ENCODE measurements at regions not wholly inside any gene's neighbourhood (a gene's known extent, or its start where the extent isn't known, plus 50 kb on each side); places are given as distances from the start of the nearest gene placed in this dataset.

- H3K4me1 ChIP-seq (ENCODE audit: control insufficient read depth, low read length), result no peaks in the 10 kb centered on the region
- no peak overlapping the region for H3K4me3 ChIP-seq (ENCODE audit: low read length)
- no peaks in the 10 kb centered on the region for H3K36me3 ChIP-seq (ENCODE audit: control insufficient read depth, low read length)
- no peaks in the 10 kb centered on the region for H4K20me1 ChIP-seq (ENCODE audit: control insufficient read depth, insufficient read depth, low read depth, low read length)
- no peak for TF ChIP-seq EZH2phosphoT487 (IDR thresholded peaks at IDR 0.05; ENCODE audit: borderline replicate concordance, low read length)
- TF ChIP-seq CTCF (IDR thresholded peaks at IDR 0.05; ENCODE audit: low read depth, low read length, poor library complexity, severe bottlenecking), result no peak
- H3K79me2 ChIP-seq (ENCODE audit: control insufficient read depth, low read length), result no peaks in the 10 kb centered on the region
- H3K4me2 ChIP-seq (ENCODE audit: low read length), result no peak overlapping the region
- no peaks in the 10 kb centered on the region for H3F3A ChIP-seq (ENCODE audit: control insufficient read depth, insufficient read depth)
- no peaks in the 10 kb centered on the region for H3K9me3 ChIP-seq (ENCODE audit: control insufficient read depth, insufficient read depth, low read length)
- no peak overlapping the region for H3K27ac ChIP-seq (ENCODE audit: low read depth, low read length)
- H3K9me2 ChIP-seq (replicated peaks; ENCODE audit: control insufficient read depth, low read length), result no peaks in the 10 kb centered on the region
- H3K27me3 ChIP-seq (ENCODE audit: control insufficient read depth, low read length), result peaks cover under 1% of the 10 kb centered on the region
Measured at GRCh38 chr4:41880840-41881831, 54.1 kb upstream of the TMEM33 start.

- H3K79me2 ChIP-seq (ENCODE audit: control insufficient read depth, low read length), result no peaks in the 10 kb centered on the region
- no peaks in the 10 kb centered on the region for H4K20me1 ChIP-seq (ENCODE audit: control insufficient read depth, insufficient read depth, low read depth, low read length)
- no peak overlapping the region for H3K27ac ChIP-seq (ENCODE audit: low read depth, low read length)
- H3K36me3 ChIP-seq (ENCODE audit: control insufficient read depth, low read length), result no peaks in the 10 kb centered on the region
- H3F3A ChIP-seq (ENCODE audit: control insufficient read depth, insufficient read depth), result no peaks in the 10 kb centered on the region
- TF ChIP-seq CTCF (IDR thresholded peaks at IDR 0.05; ENCODE audit: low read depth, low read length, poor library complexity, severe bottlenecking) (no peak), EZH2phosphoT487 (IDR thresholded peaks at IDR 0.05; ENCODE audit: borderline replicate concordance, low read length) (no peak)
- peaks cover 8% of the 10 kb centered on the region for H3K27me3 ChIP-seq (ENCODE audit: control insufficient read depth, low read length)
- H3K9me2 ChIP-seq (replicated peaks; ENCODE audit: control insufficient read depth, low read length), result no peaks in the 10 kb centered on the region
- no peak overlapping the region for H3K4me2 ChIP-seq (ENCODE audit: low read length)
- no peaks in the 10 kb centered on the region for H3K9me3 ChIP-seq (ENCODE audit: control insufficient read depth, insufficient read depth, low read length)
- H3K4me3 ChIP-seq (ENCODE audit: low read length), result no peak overlapping the region
- no peaks in the 10 kb centered on the region for H3K4me1 ChIP-seq (ENCODE audit: control insufficient read depth, low read length)
Measured at GRCh38 chr4:41880022-41880837, 55.0 kb upstream of the TMEM33 start.

GRCh38 chr4:41879552-41879951 lies 55.7 kb upstream of the TMEM33 start:
- Histone ChIP-seq H3K79me2 (ENCODE audit: control insufficient read depth, low read length) (no peaks in the 10 kb centered on the region), H3K4me2 (ENCODE audit: low read length) (no peak overlapping the region), H3K9me2 (replicated peaks; ENCODE audit: control insufficient read depth, low read length) (no peaks in the 10 kb centered on the region), H3K9me3 (ENCODE audit: control insufficient read depth, insufficient read depth, low read length) (no peaks in the 10 kb centered on the region), H4K20me1 (ENCODE audit: control insufficient read depth, insufficient read depth, low read depth, low read length) (no peaks in the 10 kb centered on the region), H3K27ac (ENCODE audit: low read depth, low read length) (no peak overlapping the region), H3K27me3 (ENCODE audit: control insufficient read depth, low read length) (peaks cover 8% of the 10 kb centered on the region), H3K4me3 (ENCODE audit: low read length) (no peak overlapping the region), H3K36me3 (ENCODE audit: control insufficient read depth, low read length) (no peaks in the 10 kb centered on the region), H3F3A (ENCODE audit: control insufficient read depth, insufficient read depth) (no peaks in the 10 kb centered on the region), H3K4me1 (ENCODE audit: control insufficient read depth, low read length) (no peaks in the 10 kb centered on the region)
- TF ChIP-seq EZH2phosphoT487 (IDR thresholded peaks at IDR 0.05; ENCODE audit: borderline replicate concordance, low read length), result no peak
- TF ChIP-seq CTCF (IDR thresholded peaks at IDR 0.05; ENCODE audit: low read depth, low read length, poor library complexity, severe bottlenecking), result no peak

All from DOHH2 (cell line).